Amniotic epithelial cell (primary cell): ENCODE measurements at regions not wholly inside any gene's neighbourhood (a gene's known extent, or its start where the extent isn't known, plus 50 kb on each side); places are given as distances from the start of the nearest gene placed in this dataset.
"Not testable (repeated sequence)": the region's sequence is repeated elsewhere in the genome, so short reads cannot be mapped to it uniquely, and the experiment has no call there.

Experiments
- DNase-seq: peaks from one replicate; pipeline ENCODE4 v3.0.0-alpha.2; 2010; ENCODE audit warnings: low read depth

DNA sequence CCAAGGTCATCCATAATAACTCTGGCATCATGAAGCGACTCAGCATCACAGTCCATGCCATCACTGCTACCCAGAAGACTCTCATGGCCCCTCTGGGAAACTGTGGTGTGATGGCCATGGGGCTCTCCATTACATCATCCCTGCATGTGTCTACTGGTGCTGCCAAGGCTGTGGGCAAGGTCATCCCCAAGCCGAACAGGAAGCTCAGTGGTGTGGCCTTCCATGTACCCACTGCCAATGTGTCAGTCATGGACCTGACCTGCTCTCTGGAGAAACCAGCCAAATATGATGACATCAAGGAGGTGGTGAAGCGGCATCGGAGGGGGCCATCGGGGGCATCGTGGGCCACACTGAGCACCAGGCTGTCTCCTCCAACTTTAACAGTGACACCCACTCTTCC, 65.1 kb upstream of the ARHGAP29 start:
- no peak for DNase-seq

DNA sequence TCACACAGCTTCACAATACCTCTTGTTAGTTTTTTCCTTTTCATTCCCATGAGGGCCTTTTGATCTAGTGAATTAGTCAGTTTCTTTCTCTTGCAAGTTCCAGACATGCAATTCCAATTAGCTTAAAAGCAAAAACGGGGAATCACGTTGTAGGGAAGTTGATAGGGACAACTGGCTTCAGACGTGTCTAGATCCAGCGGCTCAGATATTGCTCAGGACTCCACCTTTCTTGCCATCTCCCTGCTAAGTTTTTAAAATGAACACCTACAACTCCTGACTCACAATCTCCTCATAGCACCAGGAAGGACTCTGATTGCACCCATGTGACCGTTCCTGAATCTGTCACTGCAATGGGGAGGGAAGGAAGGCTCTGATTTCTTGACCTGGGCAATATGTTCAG, 63.8 kb upstream of the ARHGAP29 start:
- DNase-seq: no peak

DNA sequence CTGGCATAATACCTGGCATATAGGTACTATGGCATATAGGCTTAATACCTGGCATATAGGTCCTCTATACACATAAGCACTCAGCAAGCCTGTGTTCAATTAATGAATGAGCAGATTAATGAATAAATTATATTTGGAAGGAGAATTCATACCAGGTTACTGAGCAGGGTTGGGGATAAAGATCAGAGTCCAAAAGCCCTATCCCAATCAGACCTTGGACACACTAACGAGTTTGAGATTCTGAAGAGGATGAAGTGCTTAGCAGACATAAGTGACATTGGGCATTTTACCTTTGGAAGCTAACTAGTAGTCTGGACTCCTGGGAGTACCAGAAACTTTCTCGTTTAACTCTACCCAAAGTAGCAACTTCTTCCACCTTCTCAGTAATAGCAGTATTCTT, 63.3 kb upstream of the ARHGAP29 start:
- no peak for DNase-seq

DNA sequence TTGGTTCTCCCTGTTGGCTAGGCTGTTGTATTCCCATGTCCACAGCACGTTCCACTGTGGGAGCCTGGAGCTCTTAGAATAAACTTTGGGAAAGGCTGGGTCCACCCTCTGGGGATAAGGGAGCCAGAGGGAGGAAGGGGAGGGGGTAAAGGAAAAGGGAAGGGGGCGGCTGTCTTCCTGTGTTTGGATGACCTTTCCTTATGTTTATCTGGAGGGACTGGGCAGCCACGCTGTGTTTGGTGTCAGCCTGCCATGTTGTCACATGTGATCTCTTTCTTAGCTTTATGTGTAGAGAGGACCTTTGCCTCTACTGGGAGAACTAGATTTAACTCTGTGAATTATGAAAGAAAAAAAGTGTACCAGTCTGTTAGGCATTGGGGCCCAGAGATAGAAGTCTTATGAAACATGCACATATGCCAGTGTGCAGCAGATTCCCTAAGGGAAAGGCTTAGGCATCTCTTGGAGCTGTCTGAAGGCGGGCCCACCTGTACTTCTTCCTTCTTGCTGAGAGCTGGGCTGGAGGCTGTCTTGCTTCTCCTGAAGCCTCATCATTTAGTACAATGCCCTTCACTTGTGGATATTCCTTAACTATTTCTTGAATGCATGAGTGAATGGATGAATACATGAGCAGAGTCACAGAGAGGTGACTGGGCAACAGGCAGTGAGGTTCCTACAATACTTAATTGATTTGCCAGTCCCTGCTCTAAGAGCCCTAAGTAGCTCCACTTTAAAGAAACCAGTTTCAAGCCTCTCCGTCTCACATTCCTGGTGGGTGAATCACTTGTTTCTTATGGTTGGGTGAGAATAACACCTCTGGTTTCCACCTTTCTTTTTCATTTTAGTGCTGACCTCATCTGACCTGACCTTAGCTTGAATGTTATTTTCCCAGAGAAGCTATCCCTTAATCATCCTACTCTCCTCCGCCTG, 62.5 kb upstream of the ARHGAP29 start:
- DNase-seq: peak; percentile 63

DNA sequence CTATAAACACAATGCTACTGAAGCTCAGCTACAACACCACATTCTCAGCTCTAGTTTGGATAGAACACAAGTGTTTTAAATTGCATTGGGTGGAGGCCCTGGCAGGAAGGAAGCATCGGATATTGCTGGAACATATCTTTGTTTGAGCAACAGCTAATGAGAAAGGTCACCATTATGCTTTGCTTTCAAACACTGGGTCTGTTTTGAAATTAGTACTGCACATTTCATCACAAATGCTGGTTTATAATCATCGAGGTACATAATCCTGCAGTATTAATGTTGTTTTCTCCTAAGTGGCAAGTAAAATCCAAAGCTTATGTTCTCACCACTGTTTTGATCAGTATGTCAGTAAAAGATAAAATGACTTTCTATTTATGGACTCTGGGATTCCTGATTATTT, 61.5 kb upstream of the ARHGAP29 start:
- peak; percentile 78 for DNase-seq

DNA sequence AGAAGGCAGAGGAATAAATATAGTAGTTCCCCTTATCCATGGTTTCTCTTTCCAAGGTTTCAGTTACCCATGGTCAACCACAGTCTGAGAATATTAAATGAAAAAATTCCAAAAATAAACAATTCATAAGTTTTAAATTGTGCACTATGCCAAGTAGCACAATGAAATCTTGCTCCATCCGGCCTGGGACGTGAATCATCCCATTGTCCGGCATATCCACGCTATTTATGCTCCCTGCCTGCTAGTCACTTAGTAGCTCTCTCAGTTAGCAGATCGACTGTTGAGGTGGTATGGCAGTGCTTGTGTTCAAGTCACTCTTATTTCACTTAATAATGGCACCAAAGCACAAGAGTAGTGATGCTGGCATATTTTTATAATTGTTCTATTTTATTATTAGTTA, 58.6 kb upstream of the ARHGAP29 start:
- peak; percentile 39 for DNase-seq

DNA sequence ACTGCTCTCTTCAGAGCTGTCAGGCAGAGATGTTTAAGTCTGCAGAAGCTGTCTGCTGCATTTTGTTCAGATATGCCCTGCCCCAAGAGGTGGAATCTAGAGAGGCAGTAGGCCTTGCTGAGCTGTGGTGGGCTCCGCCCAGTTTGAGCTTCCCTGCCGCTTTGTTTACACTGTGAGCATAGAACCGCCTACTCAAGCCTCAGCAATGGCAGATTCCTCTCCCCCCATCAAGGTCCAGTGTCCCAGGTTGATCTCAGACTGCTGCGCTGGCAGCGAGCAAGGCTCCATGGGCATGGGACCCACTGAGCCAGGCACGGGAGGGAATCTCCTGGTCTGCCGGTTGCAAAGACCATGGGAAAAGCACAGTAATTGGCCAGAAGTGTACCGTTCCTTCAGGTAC, 55.6 kb upstream of the ARHGAP29 start:
- not testable (repeated sequence) for DNase-seq

DNA sequence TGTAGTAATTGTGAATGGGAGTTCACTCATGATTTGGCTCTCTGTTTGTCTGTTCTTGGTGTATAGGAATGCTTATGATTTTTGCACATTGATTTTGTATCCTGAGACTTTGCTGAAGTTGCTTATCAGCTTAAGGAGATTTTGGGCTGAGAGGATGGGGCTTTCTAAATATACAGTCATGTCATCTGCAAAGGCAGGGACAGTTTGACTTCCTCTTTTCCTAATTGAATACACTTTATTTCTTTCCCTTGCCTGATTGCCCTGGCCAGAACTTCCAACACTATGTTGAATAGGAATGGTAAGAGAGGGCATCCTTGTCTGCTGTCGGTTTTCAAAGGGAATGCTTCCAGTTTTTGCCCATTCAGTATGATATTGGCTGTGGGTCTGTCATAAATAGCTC, 51.9 kb upstream of the ARHGAP29 start:
- not testable (repeated sequence) for DNase-seq
